HG03469 (cell line): ENCODE measurements at regions not wholly inside any gene's neighbourhood (a gene's known extent, or its start where the extent isn't known, plus 50 kb on each side); places are given as distances from the start of the nearest gene placed in this dataset.
"Not testable (repeated sequence)": the region's sequence is repeated elsewhere in the genome, so short reads cannot be mapped to it uniquely, and the experiment has no call there.

Source experiments
- ATAC-seq: cut with Tn5 transposase; IDR thresholded peaks from one replicate; pipeline ENCODE4 v1.9.1; 2021; ENCODE audit warnings: mild to moderate bottlenecking, moderate library complexity, moderate number of reproducible peaks; ENCODE audit not compliant: unreplicated experiment

DNA sequence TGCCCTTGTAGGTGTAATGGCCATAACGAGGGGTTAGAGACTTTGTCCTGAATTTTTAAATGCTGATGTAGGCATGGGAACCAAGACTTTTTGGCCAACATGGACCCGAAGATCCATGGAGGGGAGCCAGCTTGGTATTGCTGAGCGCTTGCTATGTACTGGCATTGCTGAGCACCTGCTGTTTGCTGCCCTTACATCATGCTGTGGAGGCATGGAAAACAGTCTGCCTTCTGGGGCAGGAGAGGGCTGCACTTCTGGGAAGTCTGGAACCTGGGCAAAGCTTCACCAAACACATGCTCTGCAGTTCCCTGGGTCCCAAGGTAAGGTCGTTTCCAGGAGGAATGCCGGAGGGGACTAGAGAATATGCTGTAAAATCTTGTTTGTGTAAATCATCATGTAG is 86.3 kb upstream of the CNIH3 start:
- no peak for ATAC-seq

DNA sequence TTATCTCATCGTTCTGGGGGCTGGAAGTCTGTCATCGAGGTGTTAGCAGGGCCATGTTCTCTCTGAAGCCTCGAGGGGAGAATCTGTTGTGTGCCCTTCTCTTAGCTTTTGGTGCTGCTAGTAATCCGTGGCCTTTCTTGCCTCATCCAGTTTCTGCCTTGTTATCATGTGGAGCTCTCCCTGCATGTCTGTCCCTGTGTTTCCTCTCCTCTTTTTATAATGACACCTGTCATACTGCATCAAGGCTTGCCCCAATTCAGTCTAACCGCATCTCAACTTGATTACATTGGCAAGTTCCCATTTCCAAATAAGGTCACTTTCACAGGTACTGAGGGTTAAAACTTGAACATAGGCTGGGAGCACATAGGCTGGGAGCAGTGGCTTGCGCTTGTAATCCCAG is 82.6 kb upstream of the CNIH3 start:
- ATAC-seq, result no peak

DNA sequence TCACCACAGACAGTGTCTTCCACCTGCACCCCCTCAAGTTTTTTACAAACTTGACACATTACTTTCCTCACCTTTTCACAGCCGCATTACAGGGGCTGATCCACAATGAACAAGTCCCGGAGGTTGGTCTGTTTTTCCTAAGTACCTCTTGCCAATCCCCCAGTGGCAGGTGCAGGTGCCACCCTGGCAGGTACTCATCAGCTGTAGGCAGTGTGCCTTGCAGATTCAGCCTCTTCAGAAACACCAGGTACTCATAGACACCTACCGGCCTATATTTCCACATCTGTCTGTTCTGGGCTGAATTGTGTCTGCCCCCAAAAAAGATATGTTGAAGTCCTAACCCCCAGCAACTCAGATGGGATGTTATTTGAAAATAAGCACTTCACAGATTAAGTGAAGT is 81.4 kb upstream of the CNIH3 start:
- no peak for ATAC-seq

DNA sequence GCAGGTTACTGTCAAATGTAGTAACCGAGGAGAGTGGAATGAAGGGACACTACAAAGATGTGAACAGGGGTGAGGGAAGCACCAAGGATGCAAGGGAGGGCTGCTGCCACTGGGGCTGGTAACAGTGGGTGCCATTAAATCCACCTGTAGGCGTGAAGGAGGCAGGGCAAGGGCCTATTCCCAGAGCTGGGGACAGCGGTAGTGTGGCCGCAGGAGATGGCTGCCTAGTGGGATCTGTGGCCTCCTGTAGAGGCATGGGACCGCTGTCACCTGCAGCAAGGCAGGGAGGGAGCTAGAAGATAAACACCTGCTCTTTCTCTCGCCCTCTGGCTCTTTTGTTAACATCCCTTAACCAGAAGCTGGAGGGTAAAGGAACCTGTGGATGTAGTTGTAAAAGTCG is 80.5 kb upstream of the CNIH3 start:
- ATAC-seq, result no peak

DNA sequence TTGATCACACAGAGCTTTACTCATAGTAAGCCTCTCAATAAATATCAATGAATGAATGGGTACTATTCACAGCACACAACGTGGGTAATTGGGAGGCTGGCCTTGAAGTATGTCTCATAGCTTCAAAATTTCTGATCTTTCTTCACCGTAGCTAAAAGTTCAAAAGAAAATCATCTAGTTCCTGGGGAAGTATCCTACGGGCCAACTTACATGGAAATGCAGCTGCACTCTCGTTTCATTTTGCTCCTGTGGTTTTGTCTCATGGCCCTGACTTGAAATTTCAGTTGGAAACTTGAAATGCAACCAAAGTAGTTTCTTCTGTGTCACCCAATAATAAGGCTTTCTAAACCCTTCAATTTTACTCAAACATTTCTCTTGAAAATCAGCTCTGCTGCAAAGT is 76.1 kb upstream of the CNIH3 start:
- ATAC-seq, result no peak

DNA sequence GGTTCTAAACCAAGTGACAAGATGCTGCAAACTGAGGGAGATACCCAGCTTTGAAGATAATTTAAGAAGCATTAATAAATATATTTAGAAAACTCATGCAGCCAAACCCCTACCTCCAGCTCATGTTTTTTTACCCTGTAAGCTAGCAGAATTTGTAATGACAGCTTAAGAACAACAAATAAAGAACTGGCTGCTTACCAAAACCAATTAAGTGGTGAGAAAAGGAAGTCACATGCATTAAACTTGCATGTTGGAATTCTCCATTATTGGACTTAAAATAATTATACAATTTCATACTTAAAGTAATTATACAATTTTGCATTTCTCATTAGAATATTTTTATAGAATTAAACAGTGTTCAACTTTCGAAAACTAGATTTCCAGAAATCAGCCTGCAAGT is 75.6 kb upstream of the CNIH3 start:
- ATAC-seq, result no peak

DNA sequence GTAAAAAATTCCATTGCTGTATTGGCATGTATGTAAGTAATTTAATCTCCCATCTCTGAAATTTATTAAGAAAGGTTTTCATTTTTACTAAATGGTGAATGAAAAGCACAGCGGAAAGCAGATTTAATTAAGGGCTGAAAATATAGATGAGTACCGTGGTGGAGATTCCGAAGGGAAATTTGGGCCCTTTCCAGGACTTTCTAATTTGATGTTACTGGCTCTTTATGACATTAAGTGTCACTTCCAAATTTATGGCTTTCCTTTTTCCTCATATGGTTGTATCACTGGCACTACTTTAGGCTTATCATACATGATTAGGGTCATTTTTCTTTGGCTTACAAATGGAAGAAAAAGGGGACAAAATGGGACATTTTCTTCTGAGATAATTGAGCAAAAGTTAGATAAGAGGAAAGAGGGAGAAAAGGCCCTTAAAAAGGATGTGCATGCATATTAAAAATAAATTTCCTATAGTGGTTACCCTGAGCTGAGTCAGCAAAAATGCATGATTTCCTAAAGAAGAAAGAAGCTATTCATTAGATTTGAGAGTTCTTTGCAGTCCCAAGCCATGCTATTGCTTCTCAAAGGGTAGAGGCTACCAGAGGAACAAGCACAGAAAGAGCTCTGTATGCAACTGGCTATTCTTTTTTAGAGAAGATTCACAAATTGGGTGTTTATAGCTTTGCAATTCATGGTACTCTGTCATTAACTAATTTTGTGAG is 74.9 kb upstream of the CNIH3 start:
- no peak for ATAC-seq

DNA sequence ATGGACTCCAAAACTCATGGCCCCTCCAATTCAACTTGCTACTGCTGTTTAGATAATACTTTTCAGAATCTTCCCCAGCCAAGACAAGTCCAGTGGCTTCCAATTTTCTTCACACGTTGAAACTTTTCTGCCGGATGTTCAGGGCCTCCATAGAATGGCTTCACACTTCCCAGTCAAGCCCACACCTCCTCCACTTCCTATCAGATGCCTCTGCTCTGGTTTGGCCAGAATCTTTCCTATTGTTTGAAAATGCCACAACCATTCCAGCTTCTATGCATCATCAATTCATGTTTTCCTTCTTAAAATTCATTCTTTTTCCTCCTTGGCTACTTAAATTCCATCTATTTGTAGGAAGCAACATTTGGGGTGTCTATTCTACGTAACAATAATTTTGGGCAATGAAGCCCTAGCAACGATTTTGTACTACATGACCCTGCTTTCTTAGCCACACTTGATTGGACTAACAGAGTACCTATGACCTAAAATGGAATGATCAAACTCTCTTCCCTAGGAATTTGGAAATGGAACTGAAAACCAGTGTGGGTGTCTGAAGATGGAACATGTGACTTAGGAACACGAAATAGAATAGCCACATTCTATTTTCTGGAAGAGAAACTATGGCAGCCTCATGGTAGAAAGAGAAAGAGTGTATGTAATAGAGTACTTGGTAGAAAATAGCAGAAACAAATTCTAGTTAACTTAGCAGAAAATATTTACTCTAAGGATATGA is 74.1 kb upstream of the CNIH3 start:
- no peak for ATAC-seq

DNA sequence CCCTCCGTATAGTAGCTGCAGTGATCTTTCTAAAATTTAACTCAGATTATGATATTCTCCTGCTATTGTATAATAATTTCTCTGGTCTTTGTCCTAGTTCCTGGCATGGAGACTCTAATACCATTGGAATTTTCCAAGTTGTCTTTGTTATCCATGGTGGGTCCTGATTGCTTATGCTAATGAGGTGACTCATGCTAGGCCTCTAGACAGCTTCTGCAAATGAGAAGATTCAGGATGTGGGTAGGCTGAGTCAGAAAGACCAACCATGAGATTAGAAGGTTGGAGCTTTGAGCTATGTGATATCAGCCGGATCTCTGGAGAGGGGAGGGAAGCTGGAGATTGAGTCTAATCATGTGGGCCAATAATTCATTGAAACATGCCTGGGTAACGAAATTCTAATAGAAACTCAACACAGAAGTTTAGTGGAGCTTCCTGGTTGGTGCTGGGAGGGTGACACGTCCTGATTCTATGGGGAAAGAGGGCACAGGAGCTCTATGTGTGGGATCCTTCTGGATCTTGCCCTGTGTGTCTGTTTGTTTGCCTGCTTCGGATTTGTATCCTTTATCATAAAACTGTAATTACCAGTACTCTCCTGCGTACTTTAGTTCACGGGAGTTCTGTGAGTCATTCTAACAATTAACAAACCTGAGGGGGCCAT is 73.2 kb upstream of the CNIH3 start:
- ATAC-seq, result no peak

DNA sequence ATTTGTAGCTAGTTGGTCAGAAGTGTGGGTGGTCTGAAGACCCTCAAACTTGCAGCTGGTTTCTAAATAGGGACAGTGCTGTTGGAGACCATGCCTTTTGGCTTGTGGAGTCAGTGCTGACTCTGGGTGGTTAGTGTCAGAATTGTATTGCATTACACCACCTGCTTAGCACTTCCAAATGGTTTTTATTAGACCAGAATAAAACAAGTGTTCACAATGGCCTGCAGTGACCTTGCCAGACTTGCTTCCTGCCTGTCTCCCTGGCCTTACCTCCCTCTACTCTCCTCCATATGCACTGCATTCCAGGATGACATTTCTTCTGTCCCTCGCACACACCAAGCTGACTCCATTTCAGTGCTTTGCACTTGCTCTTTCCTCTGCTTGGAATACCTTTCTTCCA is 72.7 kb upstream of the CNIH3 start:
- ATAC-seq, result no peak

DNA sequence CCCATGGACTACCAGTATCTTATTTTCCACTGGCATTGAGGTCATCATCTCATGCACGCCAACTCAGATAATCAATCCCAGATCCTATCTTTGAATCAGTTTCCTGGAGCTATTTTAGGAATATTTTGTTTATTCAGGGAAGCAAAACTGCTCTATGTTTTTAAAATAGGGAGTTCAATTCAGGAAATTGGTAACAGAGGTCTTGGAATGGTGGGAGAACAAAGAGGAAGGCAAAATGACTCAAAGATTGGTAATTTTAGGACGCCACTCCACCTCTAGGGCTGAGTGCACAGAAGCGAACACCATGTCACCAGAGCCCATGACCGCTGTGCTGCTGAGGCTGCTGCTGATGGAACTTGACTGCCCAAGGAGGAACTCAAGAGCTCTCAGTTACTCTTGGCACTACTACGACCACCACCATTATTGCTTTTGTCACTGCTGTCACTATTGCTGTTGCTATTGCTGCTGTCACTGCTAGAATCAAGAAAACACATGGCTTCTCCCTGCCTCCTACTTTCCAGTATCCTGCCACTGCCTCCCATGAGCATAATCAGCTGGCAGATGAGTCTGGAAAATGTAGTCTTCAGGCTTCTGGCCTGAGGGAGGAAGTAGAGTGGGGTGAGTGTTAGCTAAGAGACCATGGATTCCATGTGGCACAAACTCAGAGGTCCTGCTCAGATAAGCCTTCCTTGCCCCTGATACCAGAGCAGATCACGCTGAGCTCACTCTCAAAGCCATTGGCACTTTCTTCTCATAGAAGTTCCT is 71.6 kb upstream of the CNIH3 start:
- no peak for ATAC-seq

DNA sequence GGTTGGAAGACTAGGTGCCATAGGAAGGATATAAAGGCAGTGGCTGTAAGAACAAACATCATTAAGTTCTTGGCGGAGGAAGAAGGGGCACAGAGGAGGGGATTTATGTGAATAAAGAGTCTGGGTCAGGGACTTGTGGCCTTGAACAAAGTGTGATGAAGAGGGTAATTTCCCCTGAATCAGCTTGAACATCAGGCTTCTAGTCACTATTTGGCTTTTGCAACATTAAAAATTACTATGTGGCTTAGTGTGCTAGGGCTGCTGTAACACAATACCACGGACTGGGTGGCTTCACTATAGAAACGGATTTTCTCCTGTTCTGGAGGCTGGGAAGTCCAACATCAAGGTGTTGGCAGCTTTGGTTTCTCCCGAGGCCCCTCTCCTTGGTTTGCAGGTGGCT is 70.5 kb upstream of the CNIH3 start:
- ATAC-seq, result no peak

DNA sequence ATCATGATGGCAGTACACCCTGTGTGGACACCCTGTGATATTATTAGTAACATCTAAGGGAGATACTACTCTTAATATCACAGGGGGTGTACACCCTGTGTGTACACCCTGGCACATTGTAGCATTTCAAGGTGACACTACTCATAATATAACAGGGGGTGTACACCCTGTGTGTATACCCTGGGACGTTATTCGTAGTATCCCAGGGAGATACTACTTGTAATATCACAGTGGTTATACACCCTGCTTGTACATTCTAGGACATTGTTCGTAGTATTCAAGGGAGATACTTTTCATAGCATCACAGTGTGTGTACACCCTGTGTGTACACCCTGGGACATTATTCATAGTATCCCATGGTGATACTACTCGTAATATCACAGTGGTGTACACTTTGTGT is 67.4 kb upstream of the CNIH3 start:
- no peak for ATAC-seq

DNA sequence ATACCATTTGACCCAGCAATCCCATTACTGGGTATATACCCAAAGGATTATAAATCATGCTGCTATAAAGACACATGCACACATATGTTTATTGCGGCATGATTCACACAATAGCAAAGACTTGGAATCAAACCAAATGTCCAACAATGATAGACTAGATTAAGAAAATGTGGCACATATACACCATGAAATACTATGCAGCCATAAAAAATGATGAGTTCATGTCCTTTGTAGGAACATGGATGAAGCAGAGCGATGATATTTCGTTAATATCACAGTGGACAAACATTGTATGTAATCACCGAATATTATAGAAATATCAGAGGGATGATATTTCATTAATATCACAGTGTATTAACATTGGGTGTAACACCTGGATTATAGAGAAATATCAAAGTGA is 64.9 kb upstream of the CNIH3 start:
- not testable (repeated sequence) for ATAC-seq

DNA sequence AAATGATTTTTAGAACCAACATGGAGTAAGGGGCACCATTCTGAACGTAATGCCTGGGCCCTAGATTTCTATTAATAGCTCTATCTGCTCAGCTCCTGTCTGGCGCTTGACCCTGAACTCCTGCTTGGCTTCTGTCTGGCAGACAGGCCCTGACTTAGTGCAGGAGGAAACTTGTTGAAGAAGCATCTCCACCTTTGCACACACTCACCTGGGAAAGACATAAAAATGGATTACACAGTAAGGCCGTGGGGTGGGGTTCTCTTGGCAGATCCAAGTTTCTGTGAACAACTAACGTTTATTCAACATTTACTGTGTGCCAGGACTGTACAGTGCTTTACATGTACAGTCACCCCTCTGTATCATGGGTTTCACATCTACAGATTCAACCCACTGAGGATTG is 62.1 kb upstream of the CNIH3 start:
- no peak for ATAC-seq

DNA sequence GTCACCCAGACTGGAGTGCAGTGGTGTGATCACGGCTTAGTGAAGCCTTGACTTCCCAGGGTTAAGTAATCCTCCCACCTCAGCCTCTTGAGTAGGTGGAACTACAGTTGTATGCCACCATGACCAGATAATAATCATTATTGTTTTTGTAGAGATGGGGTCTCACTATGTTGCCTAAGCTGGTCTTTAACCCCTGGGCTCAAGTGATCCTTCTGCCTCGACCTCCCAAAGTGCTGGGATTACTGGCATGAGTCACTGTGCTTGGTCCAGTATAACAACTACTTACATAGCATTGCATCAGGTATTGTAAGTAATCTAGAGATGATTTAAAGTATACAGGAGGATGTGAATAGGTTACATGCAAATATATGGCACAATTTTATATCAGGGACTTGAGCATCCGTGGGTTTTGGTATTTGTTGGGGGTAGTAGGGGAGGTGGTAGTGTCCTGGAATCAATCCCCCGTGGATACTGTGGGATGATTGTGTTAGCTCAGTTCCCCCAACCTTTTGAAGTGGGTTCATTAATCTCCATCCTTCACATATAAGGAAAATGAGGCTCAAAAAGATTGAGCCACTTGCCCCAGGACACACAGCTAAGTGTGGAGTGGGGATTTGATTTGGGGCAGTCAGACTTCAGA is 61.4 kb upstream of the CNIH3 start:
- ATAC-seq, result no peak

DNA sequence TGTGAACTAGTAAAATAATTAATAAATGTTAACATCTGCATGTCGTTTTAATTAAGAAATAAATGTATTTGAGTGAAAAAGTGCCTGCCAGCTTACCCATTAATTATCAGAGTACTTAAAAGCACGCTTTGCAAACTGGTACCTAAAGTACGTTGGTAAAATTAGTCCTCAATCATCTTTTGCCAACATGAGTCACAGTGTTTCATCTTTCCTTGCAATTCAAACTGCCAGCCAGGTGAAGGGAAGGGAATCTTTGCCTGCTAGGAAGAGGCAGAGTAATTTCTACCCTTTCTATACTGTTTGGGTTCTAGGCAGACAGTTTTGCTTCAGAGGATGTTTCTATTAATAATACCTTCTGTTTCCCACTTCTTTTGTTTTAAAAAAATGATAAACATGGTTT is 57.2 kb upstream of the CNIH3 start:
- no peak for ATAC-seq

DNA sequence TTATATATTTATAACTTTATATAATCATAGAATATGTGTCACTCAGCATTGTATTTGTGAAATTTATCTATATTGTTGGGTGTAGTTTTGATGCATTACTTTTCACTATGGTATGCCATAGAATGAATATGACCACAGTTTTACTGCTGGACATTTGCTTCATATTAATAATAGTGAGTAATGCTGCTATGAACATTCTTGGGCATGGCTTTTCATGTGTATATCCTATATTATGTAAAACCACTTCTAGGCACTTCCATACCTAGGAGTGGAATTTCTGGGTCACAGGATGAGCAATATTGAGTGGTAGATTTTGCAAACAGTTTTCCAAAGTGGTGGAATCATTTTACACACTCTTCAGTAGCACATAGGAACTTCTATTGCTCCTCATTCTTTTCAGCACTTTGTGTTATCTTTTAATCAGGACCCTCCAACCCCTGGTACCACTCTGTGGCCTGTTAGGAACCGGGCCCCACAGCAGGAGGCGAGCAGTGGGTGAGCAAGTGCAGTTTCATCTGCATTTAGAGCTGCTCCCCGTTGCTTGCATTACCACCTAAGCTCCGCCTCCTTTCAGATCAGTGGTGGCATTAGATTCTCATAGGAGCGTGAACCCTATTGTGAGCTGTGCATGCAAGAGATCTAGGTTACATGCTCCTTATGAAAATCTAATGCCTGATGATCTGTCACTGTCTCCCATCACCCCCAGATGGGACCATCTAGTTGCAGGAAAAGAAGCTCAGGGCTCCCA is 56.0 kb upstream of the CNIH3 start:
- ATAC-seq, result no peak

DNA sequence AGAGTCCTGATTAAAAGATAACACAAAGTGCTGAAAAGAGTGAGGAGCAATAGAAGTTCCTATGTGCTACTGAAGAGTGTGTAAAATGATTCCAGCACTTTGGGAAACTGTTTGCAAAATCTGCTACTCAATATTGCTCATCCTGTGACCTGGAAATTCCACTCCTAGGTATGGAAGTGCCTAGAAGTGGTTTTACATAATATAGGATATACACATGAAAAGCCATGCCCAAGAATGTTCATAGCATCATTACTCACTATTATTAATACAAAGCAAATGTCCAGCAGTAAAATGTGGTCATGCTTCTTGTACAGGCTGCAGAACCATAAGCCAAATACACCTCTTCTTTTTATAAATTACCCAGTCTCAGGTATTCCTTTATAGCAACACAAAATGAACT is 53.2 kb upstream of the CNIH3 start:
- ATAC-seq, result not testable (repeated sequence)

DNA sequence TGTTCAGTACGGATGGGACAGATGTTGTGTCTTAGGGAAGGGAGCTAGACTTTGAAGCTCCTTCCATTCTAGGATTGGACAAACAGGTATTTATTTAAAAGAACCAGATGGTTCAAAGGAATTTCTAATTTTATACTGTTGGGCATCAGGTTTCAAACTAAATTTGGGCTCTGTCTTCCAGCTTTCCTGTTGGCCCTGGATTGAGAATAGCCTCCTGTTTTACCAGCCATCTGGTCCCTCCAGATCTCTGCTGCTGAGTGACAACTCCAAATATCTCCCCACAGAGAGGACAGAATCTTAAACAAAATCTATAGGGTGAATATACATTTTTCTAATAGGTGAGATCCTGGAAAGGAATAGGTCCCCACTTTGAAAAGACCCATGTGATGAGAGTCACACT is 52.5 kb upstream of the CNIH3 start:
- ATAC-seq, result no peak
